Vagina (tissue), 2 donors: ENCODE measurements at regions not wholly inside any gene's neighbourhood (a gene's known extent, or its start where the extent isn't known, plus 50 kb on each side); places are given as distances from the start of the nearest gene placed in this dataset.

Experiments
- CTCF ChIP-seq, 3 experiments: fragments of 450-650 bp in 2 of 3; fragments of 200-600 bp in 1 of 3; sonication (generic) in 1 of 3; IDR thresholded peaks; one replicate each; pipeline ENCODE4 v1.5.1; 2017 to 2019; ENCODE audit warnings: antibody characterized with exemption in 3 of 3, mild to moderate bottlenecking in 2 of 3, moderate library complexity in 2 of 3
- POLR2A ChIP-seq, 2 donors: fragments of 450-650 bp; IDR thresholded peaks; one replicate each; pipeline ENCODE4 v1.6.1; 2017; ENCODE audit warnings: antibody characterized with exemption in 2 of 2, mild to moderate bottlenecking in 2 of 2, moderate library complexity in 2 of 2

- no peak for TF ChIP-seq CTCF (IDR thresholded peaks at IDR 0.05)
- no peak for TF ChIP-seq POLR2A (IDR thresholded peaks at IDR 0.05)
These were observed 723.7 kb upstream of the TBX3 start for GRCh38 chr12:115407723-115408122.
